BLaER1 treated with 17β-estradiol and CSF1 and Interleukin-3, amounts not matched to agents 10 nM and 100 nM (cell line): ENCODE measurements at regions not wholly inside any gene's neighbourhood (a gene's known extent, or its start where the extent isn't known, plus 50 kb on each side); places are given as distances from the start of the nearest gene placed in this dataset.
"Not testable (repeated sequence)": the region's sequence is repeated elsewhere in the genome, so short reads cannot be mapped to it uniquely, and the experiment has no call there.

Experiments used
- H3K27ac ChIP-seq, 11 experiments: shearing (Covaris generic); formaldehyde crosslinking; 2 replicates each; pipeline ENCODE4 v1.8.1; 2022
- H3K27me3 ChIP-seq, 11 experiments: shearing (Covaris generic); formaldehyde crosslinking; 2 replicates each; pipeline ENCODE4 v1.8.1; 2022
- H3K36me3 ChIP-seq, 11 experiments: shearing (Covaris generic); formaldehyde crosslinking; 2 replicates each; pipeline ENCODE4 v1.8.1; 2022
- H3K4me1 ChIP-seq, 10 experiments: shearing (Covaris generic); formaldehyde crosslinking; 2 replicates each; pipeline ENCODE4 v1.8.1; 2022
- H3K4me2 ChIP-seq, 11 experiments: shearing (Covaris generic); formaldehyde crosslinking; 2 replicates each; pipeline ENCODE4 v1.8.1; 2022
- H3K4me3 ChIP-seq, 10 experiments: shearing (Covaris generic); formaldehyde crosslinking; 2 replicates each; pipeline ENCODE4 v1.8.1; 2022
- H3K9ac ChIP-seq, 11 experiments: shearing (Covaris generic); formaldehyde crosslinking; 2 replicates each; pipeline ENCODE4 v1.8.1; 2022
- H3K9me3 ChIP-seq, 11 experiments: shearing (Covaris generic); formaldehyde crosslinking; replicated peaks in 1 of 11; 2 replicates each; pipeline ENCODE4 v1.8.1; 2022
- H4K20me1 ChIP-seq, 11 experiments: shearing (Covaris generic); formaldehyde crosslinking; 2 replicates each; pipeline ENCODE4 v1.8.1; 2022
- Cebpa-rat ChIP-seq, 11 experiments: shearing (Covaris generic); IDR thresholded peaks; 2 replicates each; pipeline ENCODE4 v1.8.1; 2022

DNA sequence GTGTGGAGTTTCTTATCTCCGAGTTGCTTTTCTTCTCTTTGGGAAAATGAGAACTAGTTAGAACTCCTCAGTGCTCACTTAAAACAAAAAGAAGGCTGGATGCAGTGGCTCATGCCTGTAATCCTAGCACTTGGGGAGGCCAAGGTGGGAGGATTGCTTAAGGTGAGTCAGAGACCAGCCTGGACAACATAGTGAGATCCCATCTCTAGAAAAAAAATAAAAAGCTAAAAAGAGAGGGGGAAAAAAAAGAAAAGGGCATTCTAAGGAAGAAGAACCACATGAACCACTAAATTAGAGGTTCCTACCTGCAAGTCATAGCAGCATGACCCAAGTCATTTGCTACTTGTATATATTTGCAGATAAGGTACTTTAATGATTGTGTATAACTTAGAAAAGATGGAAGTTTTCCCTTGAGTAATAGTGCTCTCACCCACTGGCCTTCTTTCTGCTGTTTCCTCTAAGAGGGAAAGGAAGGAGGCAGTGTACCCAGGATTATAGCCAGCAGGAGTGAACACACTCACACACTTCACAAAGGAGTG lies 87.8 kb downstream of the CCDC71L start:
- H4K20me1 ChIP-seq, result no peaks in the 10 kb centered on the region
- H3K9ac ChIP-seq, result no peak overlapping the region
- no peaks in the 10 kb centered on the region; a peak in 1 of 22 replicates for H3K9me3 ChIP-seq
- no peaks in the 10 kb centered on the region for H3K36me3 ChIP-seq
- H3K4me3 ChIP-seq, result no peak overlapping the region
- H3K4me1 ChIP-seq, result peaks cover 0 to 16% (median 4%) of the 10 kb centered on the region in 10 experiments; a peak in 9 of 20 replicates
- no peaks in the 10 kb centered on the region for H3K27me3 ChIP-seq
- no peak for TF ChIP-seq Cebpa-rat (IDR thresholded peaks at IDR 0.05)
- no peak overlapping the region for H3K4me2 ChIP-seq
- H3K27ac ChIP-seq, result no peak overlapping the region

DNA sequence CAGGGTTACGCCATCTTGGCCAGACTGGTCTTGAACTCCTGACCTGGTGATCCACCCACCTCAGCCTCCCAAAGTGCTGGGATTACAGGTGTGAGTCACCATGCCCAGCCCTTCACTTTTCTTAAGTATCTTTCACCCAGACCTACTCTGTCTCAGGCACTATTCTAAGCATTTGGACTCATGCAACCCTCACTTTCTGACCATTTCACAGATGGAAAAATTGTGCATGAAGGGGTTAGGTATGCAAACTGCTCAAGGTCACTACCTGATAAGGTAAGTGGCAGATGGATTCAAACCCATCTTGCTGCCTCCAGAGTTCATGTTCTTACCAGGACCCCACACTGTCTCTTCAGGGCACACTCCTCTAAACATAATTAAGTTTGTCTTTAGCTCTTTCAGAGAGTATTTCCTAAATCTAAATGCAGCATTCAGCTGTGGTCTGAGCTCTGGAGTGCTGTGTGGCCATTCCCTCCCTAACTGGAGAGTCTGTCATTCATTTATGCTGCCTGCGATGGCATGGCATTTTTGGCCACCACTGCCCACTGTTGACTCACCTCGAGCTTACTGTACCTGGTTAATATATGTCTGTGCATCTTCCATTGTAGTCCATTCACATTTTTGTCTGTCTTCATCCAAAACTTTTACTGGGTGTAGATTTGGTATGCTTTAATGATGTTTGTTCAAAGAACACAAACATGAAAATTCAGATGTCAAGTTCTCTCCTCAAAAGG lies 88.4 kb downstream of the CCDC71L start:
- no peak overlapping the region for H3K4me3 ChIP-seq
- no peaks in the 10 kb centered on the region for H3K27me3 ChIP-seq
- TF ChIP-seq Cebpa-rat (IDR thresholded peaks at IDR 0.05), result no peak
- no peak overlapping the region for H3K27ac ChIP-seq
- no peaks in the 10 kb centered on the region for H4K20me1 ChIP-seq
- no peaks in the 10 kb centered on the region; a peak in 1 of 22 replicates for H3K9me3 ChIP-seq
- peaks cover 0 to 16% (median 4%) of the 10 kb centered on the region in 10 experiments; a peak in 9 of 20 replicates for H3K4me1 ChIP-seq
- no peak overlapping the region for H3K9ac ChIP-seq
- H3K36me3 ChIP-seq, result no peaks in the 10 kb centered on the region
- no peak overlapping the region for H3K4me2 ChIP-seq

DNA sequence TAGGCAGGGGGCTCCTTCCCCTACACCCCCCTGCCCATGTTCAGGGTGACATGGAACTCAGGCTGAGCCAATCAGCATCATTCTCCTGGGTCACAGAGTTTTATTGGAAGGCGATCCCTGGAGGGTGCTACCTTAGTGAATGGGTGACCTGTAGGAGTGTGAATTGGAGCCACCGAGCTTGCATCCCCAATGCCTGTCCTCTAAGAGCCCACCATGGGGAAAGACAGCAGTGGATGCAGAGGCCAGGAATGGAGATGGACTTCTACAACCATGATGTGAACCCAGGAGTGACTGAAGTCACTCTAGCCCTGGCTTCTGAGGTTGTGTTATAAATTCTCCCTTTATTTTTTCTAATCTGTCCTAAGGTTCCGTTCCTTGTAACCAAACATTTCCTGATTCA lies 89.4 kb downstream of the CCDC71L start:
- no peaks in the 10 kb centered on the region for H4K20me1 ChIP-seq
- no peak overlapping the region for H3K4me3 ChIP-seq
- no peak overlapping the region for H3K27ac ChIP-seq
- H3K27me3 ChIP-seq, result no peaks in the 10 kb centered on the region
- H3K36me3 ChIP-seq, result no peaks in the 10 kb centered on the region
- peaks cover 0 to 16% (median 4%) of the 10 kb centered on the region in 10 experiments; a peak in 9 of 20 replicates for H3K4me1 ChIP-seq
- no peaks in the 10 kb centered on the region; a peak in 1 of 22 replicates for H3K9me3 ChIP-seq
- no peak overlapping the region for H3K9ac ChIP-seq
- no peak overlapping the region for H3K4me2 ChIP-seq
- TF ChIP-seq Cebpa-rat (IDR thresholded peaks at IDR 0.05), result no peak

DNA sequence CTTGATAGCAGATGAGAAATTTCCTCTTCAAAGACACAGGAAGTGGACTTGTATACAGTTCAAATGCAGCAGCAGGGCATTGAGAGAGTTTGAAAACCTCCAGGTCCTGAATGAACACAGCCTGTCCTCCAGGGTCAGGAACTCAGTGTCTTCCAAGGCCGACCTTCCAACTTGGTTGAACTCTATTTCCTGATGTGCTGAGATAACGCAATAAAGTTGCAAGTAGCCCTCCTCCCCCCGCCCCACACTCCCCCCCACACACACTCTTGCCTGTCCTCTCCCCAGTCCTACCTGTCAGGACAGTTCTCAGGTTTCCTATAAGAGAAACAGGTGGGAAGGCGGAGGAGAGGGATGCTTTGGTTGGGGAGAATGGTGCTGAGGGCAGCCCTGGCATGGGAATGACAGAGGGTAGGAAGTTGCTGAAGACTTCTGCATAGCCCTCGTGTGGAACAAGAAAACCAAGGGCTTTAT lies 90.0 kb downstream of the CCDC71L start:
- H3K36me3 ChIP-seq, result no peaks in the 10 kb centered on the region
- peaks cover 0 to 16% (median 4%) of the 10 kb centered on the region in 10 experiments; a peak in 9 of 20 replicates for H3K4me1 ChIP-seq
- H3K4me3 ChIP-seq, result no peak overlapping the region
- H3K27ac ChIP-seq, result no peak overlapping the region
- no peak overlapping the region for H3K4me2 ChIP-seq
- no peak overlapping the region for H3K9ac ChIP-seq
- no peaks in the 10 kb centered on the region for H4K20me1 ChIP-seq
- no peaks in the 10 kb centered on the region; a peak in 1 of 22 replicates for H3K9me3 ChIP-seq
- no peak for TF ChIP-seq Cebpa-rat (IDR thresholded peaks at IDR 0.05)
- H3K27me3 ChIP-seq, result no peaks in the 10 kb centered on the region

- H3K27ac ChIP-seq, result no peak overlapping the region
- TF ChIP-seq Cebpa-rat (IDR thresholded peaks at IDR 0.05), result no peak
- H3K27me3 ChIP-seq, result no peaks in the 10 kb centered on the region
- no peaks in the 10 kb centered on the region for H4K20me1 ChIP-seq
- no peaks in the 10 kb centered on the region for H3K36me3 ChIP-seq
- no peaks in the 10 kb centered on the region; a peak in 1 of 22 replicates for H3K9me3 ChIP-seq
- H3K4me2 ChIP-seq, result no peak overlapping the region
- H3K4me3 ChIP-seq, result no peak overlapping the region
- no peak overlapping the region for H3K9ac ChIP-seq
- H3K4me1 ChIP-seq, result peaks cover 0 to 16% (median 4%) of the 10 kb centered on the region in 10 experiments; a peak in 9 of 20 replicates
These were observed 90.8 kb downstream of the CCDC71L start for GRCh38 chr7:106570146-106570545.

- no peaks in the 10 kb centered on the region for H3K27me3 ChIP-seq
- peak overlapping the region in 2 of 11 experiments; percentile 34 to 48; a peak in 2 of 22 replicates for H3K4me2 ChIP-seq
- H3K27ac ChIP-seq, result peak overlapping the region in 1 of 11 experiments; percentile 23; a peak in 2 of 22 replicates
- no peaks in the 10 kb centered on the region; a peak in 1 of 22 replicates for H3K9me3 ChIP-seq
- no peaks in the 10 kb centered on the region for H3K36me3 ChIP-seq
- no peak overlapping the region for H3K4me3 ChIP-seq
- no peak overlapping the region for H3K9ac ChIP-seq
- no peaks in the 10 kb centered on the region for H4K20me1 ChIP-seq
- no peak for TF ChIP-seq Cebpa-rat (IDR thresholded peaks at IDR 0.05)
- H3K4me1 ChIP-seq, result peaks cover 0 to 16% (median 4%) of the 10 kb centered on the region in 10 experiments; a peak in 9 of 20 replicates
These were observed 91.4 kb downstream of the CCDC71L start for GRCh38 chr7:106569500-106569929.

DNA sequence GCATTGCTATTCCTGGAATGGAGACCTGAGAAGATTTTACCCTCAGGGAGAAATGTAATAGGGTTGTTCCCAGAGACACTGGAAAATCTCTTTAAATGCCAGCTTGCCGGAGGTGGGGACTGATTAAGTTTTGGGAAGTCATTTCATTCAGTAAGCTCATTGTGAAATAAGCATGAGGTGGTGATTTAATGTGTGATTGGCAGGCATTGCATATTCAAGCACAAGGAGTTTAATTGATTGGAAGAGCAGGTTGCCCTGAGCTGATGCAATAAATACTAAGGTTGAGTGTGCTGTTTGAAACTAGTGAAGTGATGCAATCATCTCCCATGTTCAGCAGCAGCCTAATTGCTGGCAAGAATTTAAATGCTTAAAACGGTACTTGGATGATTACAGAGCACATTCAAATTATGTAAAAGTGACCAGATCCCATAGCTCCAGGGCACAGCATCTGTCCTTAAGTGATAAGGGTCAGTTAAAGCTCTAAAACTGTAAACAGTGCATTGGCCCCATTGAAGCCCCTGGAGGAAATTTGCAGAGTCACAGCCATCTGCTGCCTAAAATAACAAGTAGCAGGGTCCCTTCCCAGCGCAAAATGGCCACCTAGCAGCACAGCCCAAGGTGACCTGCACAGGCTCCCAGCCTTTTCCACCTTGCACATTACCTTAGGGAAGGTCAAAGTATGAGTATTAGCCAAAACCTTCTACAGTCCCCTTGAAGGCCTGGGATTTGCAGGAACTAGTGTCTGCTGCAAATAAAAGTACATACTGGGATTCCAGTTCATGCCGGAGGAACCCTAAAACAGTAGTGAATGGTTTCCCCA lies 92.1 kb downstream of the CCDC71L start:
- H3K36me3 ChIP-seq, result no peaks in the 10 kb centered on the region
- no peaks in the 10 kb centered on the region for H4K20me1 ChIP-seq
- peak in 4 of 11 experiments; percentile 31 to 69 (median 44); a peak in 5 of 22 replicates for TF ChIP-seq Cebpa-rat (IDR thresholded peaks at IDR 0.05)
- peak overlapping the region in 8 of 11 experiments; percentile 5 to 48 (median 16); a peak in 4 of 22 replicates for H3K4me2 ChIP-seq
- H3K9ac ChIP-seq, result no peak overlapping the region
- H3K9me3 ChIP-seq, result no peaks in the 10 kb centered on the region; a peak in 1 of 22 replicates
- no peak overlapping the region for H3K4me3 ChIP-seq
- H3K4me1 ChIP-seq, result peaks cover 0 to 16% (median 4%) of the 10 kb centered on the region in 10 experiments; a peak in 9 of 20 replicates
- peak overlapping the region in 2 of 11 experiments; percentile 23 to 32; a peak in 2 of 22 replicates for H3K27ac ChIP-seq
- no peaks in the 10 kb centered on the region for H3K27me3 ChIP-seq

DNA sequence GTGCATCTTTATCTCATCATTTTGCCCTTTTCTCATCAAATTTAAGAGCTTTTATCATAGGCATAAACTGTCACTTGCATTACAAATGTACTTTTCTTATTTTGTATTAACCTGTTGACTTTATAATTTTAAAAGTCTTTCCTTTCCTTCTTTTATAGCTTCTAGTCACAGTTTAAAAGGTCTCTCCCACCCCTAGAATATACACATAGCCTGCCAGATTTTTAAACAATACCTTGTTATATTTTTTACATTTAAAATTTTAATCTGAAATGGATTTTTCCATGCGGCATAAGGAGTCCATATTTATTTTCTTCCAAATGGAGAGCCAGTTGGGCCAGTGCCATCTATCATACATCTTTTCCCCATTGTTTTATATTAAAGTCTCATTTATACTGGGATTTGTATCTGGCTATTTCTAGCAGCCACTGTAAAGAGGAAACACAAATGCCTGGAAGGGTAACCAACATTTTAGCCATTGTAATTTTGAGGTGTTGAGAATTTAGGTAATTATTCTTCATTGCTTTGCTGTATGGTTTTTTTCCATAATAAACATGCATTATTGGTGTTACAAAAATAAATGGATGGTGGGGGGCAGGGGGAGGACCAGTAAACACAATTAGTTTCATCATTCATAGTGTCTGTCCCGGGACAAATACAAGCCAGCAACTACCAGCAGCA lies 92.8 kb downstream of the CCDC71L start:
- Histone ChIP-seq H3K4me2 (peak overlapping the region in 2 of 11 experiments; percentile 34 to 48; a peak in 3 of 22 replicates), H3K36me3 (no peaks in the 10 kb centered on the region), H3K9ac (no peak overlapping the region), H3K4me3 (no peak overlapping the region), H3K9me3 (no peaks in the 10 kb centered on the region; a peak in 1 of 22 replicates), H3K4me1 (peaks cover 0 to 16% (median 4%) of the 10 kb centered on the region in 10 experiments; a peak in 9 of 20 replicates), H4K20me1 (no peaks in the 10 kb centered on the region), H3K27ac (0 out of 22 replicates have a peak overlapping the region, but pooled peaks of 1 of the 11 experiments have one; percentile 23), H3K27me3 (no peaks in the 10 kb centered on the region)
- TF ChIP-seq Cebpa-rat (IDR thresholded peaks at IDR 0.05), result no peak

DNA sequence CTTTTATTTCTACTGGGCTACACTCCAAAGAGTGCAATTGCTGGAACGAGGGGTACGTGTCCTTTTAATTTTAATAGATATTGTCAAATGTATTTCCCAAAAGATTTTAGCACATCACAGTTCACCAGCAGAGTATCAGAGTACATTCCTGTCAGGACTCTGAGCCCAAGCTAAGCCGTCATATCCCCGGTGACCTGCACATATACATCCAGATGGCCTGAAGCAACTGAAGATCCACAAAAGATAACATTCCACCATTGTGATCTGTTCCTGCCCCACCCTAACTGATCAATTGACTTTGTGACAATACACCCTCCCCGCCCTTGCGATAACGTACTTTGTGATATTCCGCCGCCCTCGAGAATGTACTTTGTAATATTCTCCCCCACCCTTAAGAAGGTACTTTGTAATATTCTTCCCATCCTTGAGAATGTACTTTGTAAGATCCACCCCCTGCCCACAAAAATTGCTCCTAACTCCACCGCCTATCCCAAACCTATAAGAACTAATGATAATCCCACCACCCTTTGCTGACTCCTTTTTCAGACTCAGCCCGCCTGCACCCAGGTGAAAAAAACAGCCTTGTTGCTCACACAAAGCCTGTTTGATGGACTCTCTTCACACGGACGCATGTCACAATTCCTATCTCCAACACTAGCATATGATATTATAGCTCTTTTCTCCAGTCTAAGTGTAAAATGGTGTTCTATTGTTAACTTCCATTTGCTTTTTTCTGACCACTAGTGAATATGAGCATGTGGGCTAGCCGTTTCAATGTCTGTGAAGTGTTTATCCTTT lies 93.6 kb downstream of the CCDC71L start:
- peaks cover 0 to 16% (median 5%) of the 10 kb centered on the region in 10 experiments; a peak in 9 of 20 replicates for H3K4me1 ChIP-seq
- not testable (repeated sequence) for H3K27me3 ChIP-seq, H3K36me3 ChIP-seq, H3K4me2 ChIP-seq, H3K9me3 ChIP-seq, H3K4me3 ChIP-seq, H3K27ac ChIP-seq, H3K9ac ChIP-seq, H4K20me1 ChIP-seq
